ENCODE measurements at regions not wholly inside any gene's neighbourhood (a gene's known extent, or its start where the extent isn't known, plus 50 kb on each side); places are given as distances from the start of the nearest gene placed in this dataset.
A peak's percentile ranks its signal among the peaks of the same experiment; 100 is the strongest.

DNA sequence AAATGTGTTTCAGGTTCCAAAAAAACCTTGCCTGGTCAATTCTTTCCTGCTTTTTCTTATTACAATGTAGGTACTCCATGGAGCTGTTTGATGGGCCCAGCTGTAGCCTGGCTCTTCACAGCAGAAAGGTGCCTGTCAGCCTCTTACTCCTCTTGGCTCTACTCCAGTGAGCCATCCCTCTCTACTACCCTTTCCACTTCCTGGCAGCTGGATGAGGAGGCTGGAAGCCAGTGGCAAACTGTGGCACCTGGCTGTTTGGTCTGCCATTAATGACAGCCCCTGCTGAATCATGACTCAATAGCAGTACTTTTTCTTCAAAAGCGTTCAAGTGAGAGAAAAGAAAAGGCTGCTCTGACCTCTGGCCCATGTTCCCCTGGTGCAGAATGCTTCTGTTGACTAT, 618.1 kb downstream of the PYDC2 start:
- ChIA-PET CTCF (no interaction called here), POLR2A (no interaction called here)
- H3K4me1 ChIP-seq (ENCODE audit: control insufficient read depth, insufficient read depth, low read length) = no peaks in the 10 kb centered on the region
- no peak for TF ChIP-seq ZNF571 (tag by site-specific recombination; IDR thresholded peaks at IDR 0.05)
- TF ChIP-seq ZIC2 (tag by site-specific recombination; IDR thresholded peaks at IDR 0.05) = peak; percentile 89
- H3K27ac ChIP-seq (ENCODE audit: extremely low read depth, low read depth, low read length) = no peak overlapping the region
- no peaks in the 10 kb centered on the region for H3K9me3 ChIP-seq (ENCODE audit: control insufficient read depth, insufficient read depth, low read depth, low read length)
- no peaks in the 10 kb centered on the region for H3K36me3 ChIP-seq (ENCODE audit: control insufficient read depth in 2 of 2, insufficient read depth in 1 of 2, low read length in 2 of 2)
- no peak overlapping the region for H3K4me3 ChIP-seq (ENCODE audit: low read depth, low read length)

DNA sequence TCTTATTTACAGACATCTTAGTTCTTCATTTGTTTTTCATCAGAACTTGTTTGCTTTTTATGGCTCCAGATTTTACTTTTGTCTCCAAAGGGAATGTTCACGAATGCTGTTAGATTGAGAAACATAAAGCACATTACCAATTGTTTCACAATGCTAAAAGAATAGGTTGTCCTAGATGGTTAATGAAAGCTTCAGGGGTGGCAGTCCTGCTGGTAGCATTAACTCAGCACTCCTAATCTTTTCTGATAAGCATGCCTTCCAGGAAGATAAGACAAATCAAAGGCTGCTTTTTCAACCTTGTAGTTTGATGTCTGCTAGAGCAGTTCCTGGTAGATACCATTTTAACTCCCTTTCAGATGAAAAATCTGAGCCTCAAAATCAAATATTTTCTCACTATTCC, 619.4 kb downstream of the PYDC2 start:
- Histone ChIP-seq H3K36me3 (ENCODE audit: control insufficient read depth in 2 of 2, insufficient read depth in 1 of 2, low read length in 2 of 2) (no peaks in the 10 kb centered on the region), H3K4me3 (ENCODE audit: low read depth, low read length) (no peak overlapping the region), H3K27ac (ENCODE audit: extremely low read depth, low read depth, low read length) (no peak overlapping the region), H3K9me3 (ENCODE audit: control insufficient read depth, insufficient read depth, low read depth, low read length) (no peaks in the 10 kb centered on the region), H3K4me1 (ENCODE audit: control insufficient read depth, insufficient read depth, low read length) (no peaks in the 10 kb centered on the region)
- CTCF ChIA-PET = no interaction called here
- TF ChIP-seq ZNF548 (tag by site-specific recombination; IDR thresholded peaks at IDR 0.05) (no peak), ZNF266 (tag by site-specific recombination; IDR thresholded peaks at IDR 0.05; ENCODE audit: low read depth) (no peak), ZXDB (tag by site-specific recombination; IDR thresholded peaks at IDR 0.05) (no peak), ZNF404 (tag by site-specific recombination; IDR thresholded peaks at IDR 0.05) (no peak), IKZF3 (tag by site-specific recombination; IDR thresholded peaks at IDR 0.05) (no peak), OVOL3 (tag by site-specific recombination; IDR thresholded peaks at IDR 0.05) (no peak), ZNF48 (tag by site-specific recombination; IDR thresholded peaks at IDR 0.05) (no peak), ZNF560 (tag by site-specific recombination; IDR thresholded peaks at IDR 0.05; ENCODE audit: borderline replicate concordance) (no peak), ZBTB8A (tag by site-specific recombination; IDR thresholded peaks at IDR 0.05) (no peak), ZNF585B (tag by site-specific recombination; IDR thresholded peaks at IDR 0.05) (no peak), SP2 (tag by site-specific recombination; IDR thresholded peaks at IDR 0.05) (no peak), GFI1B (tag by site-specific recombination; IDR thresholded peaks at IDR 0.05) (no peak), HOXC10 (CRISPR knock-in tag; IDR thresholded peaks at IDR 0.05) (no peak), ZFP41 (tag by site-specific recombination; IDR thresholded peaks at IDR 0.05; ENCODE audit: borderline replicate concordance) (no peak), ZBTB20 (tag by site-specific recombination; IDR thresholded peaks at IDR 0.05) (no peak), ZNF670 (tag by site-specific recombination; IDR thresholded peaks at IDR 0.05; ENCODE audit: low read depth) (no peak), ZBTB21 (tag by site-specific recombination; IDR thresholded peaks at IDR 0.05) (no peak), ZNF426 (tag by site-specific recombination; IDR thresholded peaks at IDR 0.05) (no peak)
- TF ChIP-seq, protein P1, sequence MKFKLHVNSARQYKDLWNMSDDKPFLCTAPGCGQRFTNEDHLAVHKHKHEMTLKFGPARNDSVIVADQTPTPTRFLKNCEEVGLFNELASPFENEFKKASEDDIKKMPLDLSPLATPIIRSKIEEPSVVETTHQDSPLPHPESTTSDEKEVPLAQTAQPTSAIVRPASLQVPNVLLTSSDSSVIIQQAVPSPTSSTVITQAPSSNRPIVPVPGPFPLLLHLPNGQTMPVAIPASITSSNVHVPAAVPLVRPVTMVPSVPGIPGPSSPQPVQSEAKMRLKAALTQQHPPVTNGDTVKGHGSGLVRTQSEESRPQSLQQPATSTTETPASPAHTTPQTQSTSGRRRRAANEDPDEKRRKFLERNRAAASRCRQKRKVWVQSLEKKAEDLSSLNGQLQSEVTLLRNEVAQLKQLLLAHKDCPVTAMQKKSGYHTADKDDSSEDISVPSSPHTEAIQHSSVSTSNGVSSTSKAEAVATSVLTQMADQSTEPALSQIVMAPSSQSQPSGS (tag by site-specific recombination; IDR thresholded peaks at IDR 0.05; ENCODE audit: low read depth) = no peak
- POLR2A ChIA-PET = no interaction called here

DNA sequence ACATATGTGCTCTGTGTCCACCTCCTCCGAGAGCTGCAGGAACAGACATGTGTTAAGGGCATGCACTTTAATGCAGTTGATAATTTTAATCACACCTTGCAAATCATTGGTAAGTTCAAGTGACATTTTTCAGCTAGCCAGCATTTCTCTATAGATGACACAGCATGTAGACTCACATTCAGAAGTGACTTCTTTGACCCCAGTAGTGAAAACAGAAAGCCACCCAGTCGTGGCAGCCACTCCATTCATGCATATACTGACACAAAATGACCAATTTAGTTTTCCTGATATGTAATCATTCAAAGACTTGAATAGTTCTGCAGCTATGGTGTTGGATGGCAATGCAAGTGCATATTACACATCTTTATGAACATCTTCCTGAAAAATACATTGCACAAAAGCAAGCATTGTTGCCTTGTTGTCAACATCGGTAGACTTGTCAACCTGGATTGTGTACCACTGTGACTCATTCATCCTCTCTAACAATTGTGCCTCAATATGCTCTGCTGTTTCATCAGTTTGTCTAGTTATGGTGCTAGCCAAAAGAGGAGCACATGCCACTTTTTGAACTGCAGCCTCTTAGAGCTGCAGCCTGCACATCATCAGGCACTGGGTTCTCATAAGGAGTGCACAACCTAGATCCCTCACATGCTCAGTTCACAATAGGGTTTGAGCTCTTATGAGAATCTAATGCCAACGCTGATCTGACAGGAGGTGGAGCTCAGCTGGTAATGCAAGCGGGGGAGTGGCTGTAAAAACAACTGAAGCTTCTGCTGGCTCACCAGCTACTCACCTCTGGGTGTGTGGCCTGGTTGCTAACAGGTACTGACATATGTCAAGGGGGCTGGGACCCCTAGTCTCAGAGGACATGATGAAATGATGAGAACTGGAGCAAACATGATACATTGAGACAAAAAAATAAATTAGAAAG, 622.0 kb downstream of the PYDC2 start:
- ChIA-PET CTCF (no interaction called here), POLR2A (no interaction called here)
- no peak overlapping the region for H3K27ac ChIP-seq (ENCODE audit: extremely low read depth, low read depth, low read length)
- H3K9me3 ChIP-seq (ENCODE audit: control insufficient read depth, insufficient read depth, low read depth, low read length) = no peaks in the 10 kb centered on the region
- no peaks in the 10 kb centered on the region for H3K4me1 ChIP-seq (ENCODE audit: control insufficient read depth, insufficient read depth, low read length)
- H3K4me3 ChIP-seq (ENCODE audit: low read depth, low read length) = no peak overlapping the region
- H3K36me3 ChIP-seq (ENCODE audit: control insufficient read depth in 2 of 2, insufficient read depth in 1 of 2, low read length in 2 of 2) = no peaks in the 10 kb centered on the region
- no peak for TF ChIP-seq PRDM1 (tag by site-specific recombination; IDR thresholded peaks at IDR 0.05)
- no peak for TF ChIP-seq ZFHX2 (tag by site-specific recombination; conservative IDR thresholded peaks at IDR 0.05)
- TF ChIP-seq ZNF292 (tag by site-specific recombination; IDR thresholded peaks at IDR 0.05; ENCODE audit: borderline replicate concordance, low read depth) = no peak
- TF ChIP-seq, protein P2, sequence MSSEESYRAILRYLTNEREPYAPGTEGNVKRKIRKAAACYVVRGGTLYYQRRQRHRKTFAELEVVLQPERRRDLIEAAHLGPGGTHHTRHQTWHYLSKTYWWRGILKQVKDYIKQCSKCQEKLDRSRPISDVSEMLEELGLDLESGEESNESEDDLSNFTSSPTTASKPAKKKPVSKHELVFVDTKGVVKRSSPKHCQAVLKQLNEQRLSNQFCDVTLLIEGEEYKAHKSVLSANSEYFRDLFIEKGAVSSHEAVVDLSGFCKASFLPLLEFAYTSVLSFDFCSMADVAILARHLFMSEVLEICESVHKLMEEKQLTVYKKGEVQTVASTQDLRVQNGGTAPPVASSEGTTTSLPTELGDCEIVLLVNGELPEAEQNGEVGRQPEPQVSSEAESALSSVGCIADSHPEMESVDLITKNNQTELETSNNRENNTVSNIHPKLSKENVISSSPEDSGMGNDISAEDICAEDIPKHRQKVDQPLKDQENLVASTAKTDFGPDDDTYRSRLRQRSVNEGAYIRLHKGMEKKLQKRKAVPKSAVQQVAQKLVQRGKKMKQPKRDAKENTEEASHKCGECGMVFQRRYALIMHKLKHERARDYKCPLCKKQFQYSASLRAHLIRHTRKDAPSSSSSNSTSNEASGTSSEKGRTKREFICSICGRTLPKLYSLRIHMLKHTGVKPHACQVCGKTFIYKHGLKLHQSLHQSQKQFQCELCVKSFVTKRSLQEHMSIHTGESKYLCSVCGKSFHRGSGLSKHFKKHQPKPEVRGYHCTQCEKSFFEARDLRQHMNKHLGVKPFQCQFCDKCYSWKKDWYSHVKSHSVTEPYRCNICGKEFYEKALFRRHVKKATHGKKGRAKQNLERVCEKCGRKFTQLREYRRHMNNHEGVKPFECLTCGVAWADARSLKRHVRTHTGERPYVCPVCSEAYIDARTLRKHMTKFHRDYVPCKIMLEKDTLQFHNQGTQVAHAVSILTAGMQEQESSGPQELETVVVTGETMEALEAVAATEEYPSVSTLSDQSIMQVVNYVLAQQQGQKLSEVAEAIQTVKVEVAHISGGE (tag by site-specific recombination; conservative IDR thresholded peaks at IDR 0.05; ENCODE audit: low read depth) = no peak
- TF ChIP-seq, protein P3, sequence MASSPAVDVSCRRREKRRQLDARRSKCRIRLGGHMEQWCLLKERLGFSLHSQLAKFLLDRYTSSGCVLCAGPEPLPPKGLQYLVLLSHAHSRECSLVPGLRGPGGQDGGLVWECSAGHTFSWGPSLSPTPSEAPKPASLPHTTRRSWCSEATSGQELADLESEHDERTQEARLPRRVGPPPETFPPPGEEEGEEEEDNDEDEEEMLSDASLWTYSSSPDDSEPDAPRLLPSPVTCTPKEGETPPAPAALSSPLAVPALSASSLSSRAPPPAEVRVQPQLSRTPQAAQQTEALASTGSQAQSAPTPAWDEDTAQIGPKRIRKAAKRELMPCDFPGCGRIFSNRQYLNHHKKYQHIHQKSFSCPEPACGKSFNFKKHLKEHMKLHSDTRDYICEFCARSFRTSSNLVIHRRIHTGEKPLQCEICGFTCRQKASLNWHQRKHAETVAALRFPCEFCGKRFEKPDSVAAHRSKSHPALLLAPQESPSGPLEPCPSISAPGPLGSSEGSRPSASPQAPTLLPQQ (tag by site-specific recombination; IDR thresholded peaks at IDR 0.05) = no peak
- no peak for TF ChIP-seq ZNF2 (tag by site-specific recombination; IDR thresholded peaks at IDR 0.05)
- TF ChIP-seq ZNF354C (tag by site-specific recombination; IDR thresholded peaks at IDR 0.05; ENCODE audit: borderline replicate concordance, low read depth) = no peak

All from HEK293 (cell line).